Astrocyte (in vitro differentiated cells and primary cell): ENCODE measurements at regions not wholly inside any gene's neighbourhood (a gene's known extent, or its start where the extent isn't known, plus 50 kb on each side); places are given as distances from the start of the nearest gene placed in this dataset.

Source experiments
- EZH2 ChIP-seq: IDR thresholded peaks from 2 replicates; pipeline ENCODE4 v1.6.1; 2012; ENCODE audit warnings: mild to moderate bottlenecking, low read length, inconsistent platforms; ENCODE audit not compliant: insufficient read depth
- TF ChIP-seq, protein P1 (sequence below): IDR thresholded peaks from 2 replicates; pipeline ENCODE4 v1.5.1; 2011; ENCODE audit warnings: low read depth, mild to moderate bottlenecking, inconsistent platforms, low read length, moderate library complexity; ENCODE audit not compliant: insufficient read depth

DNA sequence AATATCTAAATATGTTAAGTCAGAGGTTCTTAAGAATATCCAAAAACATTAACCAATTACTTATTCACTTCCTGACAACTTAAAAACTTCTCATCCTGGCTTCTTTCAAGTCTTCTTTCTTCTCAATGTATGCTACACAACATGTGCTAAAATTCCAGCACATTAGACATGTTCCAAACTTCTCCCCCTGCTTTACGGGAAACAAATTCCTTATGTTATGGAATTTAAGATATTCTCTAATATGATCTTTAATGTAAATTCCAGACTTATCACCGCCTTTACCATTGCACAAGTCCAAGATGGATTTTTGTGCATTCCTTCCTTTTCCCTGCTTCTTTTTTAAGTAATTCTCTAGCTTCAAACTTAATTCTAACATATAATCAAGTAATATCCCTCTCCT, 964.5 kb upstream of the CHORDC1 start:
- TF ChIP-seq, protein P1, sequence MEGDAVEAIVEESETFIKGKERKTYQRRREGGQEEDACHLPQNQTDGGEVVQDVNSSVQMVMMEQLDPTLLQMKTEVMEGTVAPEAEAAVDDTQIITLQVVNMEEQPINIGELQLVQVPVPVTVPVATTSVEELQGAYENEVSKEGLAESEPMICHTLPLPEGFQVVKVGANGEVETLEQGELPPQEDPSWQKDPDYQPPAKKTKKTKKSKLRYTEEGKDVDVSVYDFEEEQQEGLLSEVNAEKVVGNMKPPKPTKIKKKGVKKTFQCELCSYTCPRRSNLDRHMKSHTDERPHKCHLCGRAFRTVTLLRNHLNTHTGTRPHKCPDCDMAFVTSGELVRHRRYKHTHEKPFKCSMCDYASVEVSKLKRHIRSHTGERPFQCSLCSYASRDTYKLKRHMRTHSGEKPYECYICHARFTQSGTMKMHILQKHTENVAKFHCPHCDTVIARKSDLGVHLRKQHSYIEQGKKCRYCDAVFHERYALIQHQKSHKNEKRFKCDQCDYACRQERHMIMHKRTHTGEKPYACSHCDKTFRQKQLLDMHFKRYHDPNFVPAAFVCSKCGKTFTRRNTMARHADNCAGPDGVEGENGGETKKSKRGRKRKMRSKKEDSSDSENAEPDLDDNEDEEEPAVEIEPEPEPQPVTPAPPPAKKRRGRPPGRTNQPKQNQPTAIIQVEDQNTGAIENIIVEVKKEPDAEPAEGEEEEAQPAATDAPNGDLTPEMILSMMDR, result no peak
- no peak for TF ChIP-seq EZH2
